ENCODE measurements at regions not wholly inside any gene's neighbourhood (a gene's known extent, or its start where the extent isn't known, plus 50 kb on each side); places are given as distances from the start of the nearest gene placed in this dataset.

DNA sequence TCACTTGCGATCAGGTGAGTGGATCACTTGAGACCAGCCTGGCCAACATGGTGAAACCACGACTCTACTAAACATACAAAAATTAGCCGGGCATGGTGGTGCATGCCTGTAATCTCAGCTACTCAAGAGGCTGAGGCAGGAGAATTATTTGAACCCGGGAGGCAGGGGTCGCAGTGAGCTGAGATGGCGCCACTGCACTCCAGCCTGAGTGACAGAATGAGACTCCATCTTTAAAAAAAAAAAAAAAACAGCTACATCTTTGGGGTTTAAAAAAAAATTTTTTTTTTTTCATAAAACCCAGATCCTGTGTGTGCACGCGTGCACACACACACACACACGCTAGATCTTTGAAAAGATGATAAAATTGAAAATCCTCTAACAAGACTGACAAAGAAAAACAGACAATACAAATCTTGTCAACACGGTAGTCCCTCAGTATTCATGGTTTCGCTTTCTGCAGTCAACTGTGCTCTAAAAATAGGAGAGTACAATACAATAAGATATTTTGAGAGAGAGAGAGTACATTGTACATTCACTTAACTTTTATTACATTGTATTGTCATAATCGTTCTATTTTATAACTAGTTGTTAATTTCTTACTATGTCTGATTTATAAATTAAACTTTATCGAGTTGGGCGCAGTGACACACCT lies 295.3 kb upstream of the RGS6 start:
- TF ChIP-seq YY1 (IDR thresholded peaks at IDR 0.05; ENCODE audit: insufficient read depth, insufficient read length) = no peak
- TF ChIP-seq SUZ12 (IDR thresholded peaks at IDR 0.05; ENCODE audit: extremely low read depth, insufficient read depth, insufficient read length) = no peak
- TF ChIP-seq ZNF274 (IDR thresholded peaks at IDR 0.05; ENCODE audit: low read depth, low read length) = no peak
- H3K4me1 ChIP-seq (ENCODE audit: insufficient read depth, insufficient read length) = peaks cover 2% of the 10 kb centered on the region
- no peak overlapping the region for H3K4me3 ChIP-seq (ENCODE audit: insufficient read length, low read depth)
- H3K9ac ChIP-seq (ENCODE audit: insufficient read length, low read depth) = no peak overlapping the region
- no peaks in the 10 kb centered on the region for H3K27me3 ChIP-seq (ENCODE audit: insufficient read depth, insufficient read length)
- DNase-seq (ENCODE audit: low read depth, low spot score) = no peak
- H3K9me3 ChIP-seq (ENCODE audit: insufficient read depth, low read length) = no peaks in the 10 kb centered on the region
- H3K36me3 ChIP-seq (ENCODE audit: insufficient read depth, insufficient read length, low read length) = peaks cover 2% of the 10 kb centered on the region

DNA sequence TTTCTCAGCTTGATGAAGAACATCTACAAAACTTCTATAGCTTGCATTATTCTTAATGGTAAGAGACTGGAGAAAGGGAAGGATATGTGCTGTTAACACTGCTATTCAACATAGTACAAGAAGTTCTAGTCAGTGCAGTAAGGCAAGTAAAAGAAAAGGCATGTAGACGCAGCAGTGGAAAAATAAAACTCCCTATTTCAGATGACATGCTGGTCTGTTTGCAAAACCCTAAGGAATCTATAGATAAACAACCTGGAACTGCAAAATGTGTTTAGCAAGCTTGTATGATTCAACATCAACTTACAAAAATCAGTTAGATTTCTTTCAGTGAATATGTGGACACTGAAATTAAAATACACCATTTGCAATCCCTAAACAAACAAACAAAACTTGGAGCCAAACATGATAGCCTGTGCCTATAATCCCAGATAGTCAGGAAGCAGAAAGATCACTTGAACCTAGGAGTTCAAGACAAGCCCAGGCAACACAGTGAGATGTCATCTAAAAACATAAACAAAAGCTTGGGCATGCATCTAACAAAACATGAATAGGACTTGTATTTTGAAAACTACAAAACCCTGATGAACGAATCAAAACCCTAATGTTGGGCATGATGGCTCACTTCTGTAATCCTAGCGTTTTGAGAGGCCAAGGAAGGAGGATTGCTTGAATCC lies 293.6 kb upstream of the RGS6 start:
- no peak for DNase-seq (ENCODE audit: low read depth, low spot score)
- Histone ChIP-seq H3K36me3 (ENCODE audit: insufficient read depth, insufficient read length, low read length) (no peaks in the 10 kb centered on the region), H3K9me3 (ENCODE audit: insufficient read depth, low read length) (no peaks in the 10 kb centered on the region), H3K4me1 (ENCODE audit: insufficient read depth, insufficient read length) (no peaks in the 10 kb centered on the region), H3K9ac (ENCODE audit: insufficient read length, low read depth) (no peak overlapping the region), H3K27me3 (ENCODE audit: insufficient read depth, insufficient read length) (no peaks in the 10 kb centered on the region), H3K4me3 (ENCODE audit: insufficient read length, low read depth) (no peak overlapping the region)
- no peak for TF ChIP-seq YY1 (IDR thresholded peaks at IDR 0.05; ENCODE audit: insufficient read depth, insufficient read length)
- TF ChIP-seq SUZ12 (IDR thresholded peaks at IDR 0.05; ENCODE audit: extremely low read depth, insufficient read depth, insufficient read length) = no peak
- TF ChIP-seq ZNF274 (IDR thresholded peaks at IDR 0.05; ENCODE audit: low read depth, low read length) = no peak

DNA sequence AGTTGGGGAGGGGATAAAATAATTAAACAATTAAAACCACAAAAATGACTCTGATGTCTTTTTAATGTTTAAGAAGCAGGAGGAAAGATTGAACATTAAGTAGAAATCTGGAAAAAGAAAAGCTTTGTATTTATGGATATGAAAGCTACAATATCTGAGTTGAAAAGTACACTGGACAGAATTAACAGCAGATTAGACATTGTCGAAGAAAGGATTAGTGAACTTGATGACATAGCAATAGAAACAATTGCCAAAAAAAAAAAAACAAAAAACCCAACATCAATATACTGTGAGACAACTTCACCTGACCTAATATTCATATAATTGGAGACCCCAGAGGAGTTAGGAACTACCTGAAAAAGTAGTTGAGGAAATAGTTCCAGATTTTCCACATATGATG lies 289.5 kb upstream of the RGS6 start:
- no peaks in the 10 kb centered on the region for H3K27me3 ChIP-seq (ENCODE audit: insufficient read depth, insufficient read length)
- no peak overlapping the region for H3K9ac ChIP-seq (ENCODE audit: insufficient read length, low read depth)
- no peaks in the 10 kb centered on the region for H3K4me1 ChIP-seq (ENCODE audit: insufficient read depth, insufficient read length)
- H3K36me3 ChIP-seq (ENCODE audit: insufficient read depth, insufficient read length, low read length) = no peaks in the 10 kb centered on the region
- no peak for TF ChIP-seq YY1 (IDR thresholded peaks at IDR 0.05; ENCODE audit: insufficient read depth, insufficient read length)
- TF ChIP-seq SUZ12 (IDR thresholded peaks at IDR 0.05; ENCODE audit: extremely low read depth, insufficient read depth, insufficient read length) = no peak
- no peak for TF ChIP-seq ZNF274 (IDR thresholded peaks at IDR 0.05; ENCODE audit: low read depth, low read length)
- no peak for DNase-seq (ENCODE audit: low read depth, low spot score)
- H3K9me3 ChIP-seq (ENCODE audit: insufficient read depth, low read length) = no peaks in the 10 kb centered on the region
- H3K4me3 ChIP-seq (ENCODE audit: insufficient read length, low read depth) = no peak overlapping the region

DNA sequence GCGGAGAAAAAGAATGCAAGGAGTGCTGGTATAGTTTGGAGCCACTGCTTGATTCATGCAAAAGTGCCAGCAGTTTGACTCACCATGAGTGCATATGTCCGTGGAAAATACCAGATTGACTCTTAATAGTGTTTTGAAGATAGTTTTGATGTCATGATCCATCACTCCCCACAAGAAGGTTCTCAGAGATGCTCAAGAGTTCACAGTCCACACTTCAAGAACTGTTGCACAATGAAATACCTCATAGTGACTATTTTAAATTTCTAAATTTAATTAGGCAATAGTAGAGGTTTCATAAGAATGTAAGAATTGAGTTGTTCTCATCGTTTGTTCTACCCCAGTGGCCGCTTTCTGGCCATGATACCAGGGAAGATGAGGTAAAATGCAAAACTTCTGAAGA lies 286.6 kb upstream of the RGS6 start:
- H3K9me3 ChIP-seq (ENCODE audit: insufficient read depth, low read length) = no peaks in the 10 kb centered on the region
- no peak overlapping the region for H3K4me3 ChIP-seq (ENCODE audit: insufficient read length, low read depth)
- no peaks in the 10 kb centered on the region for H3K27me3 ChIP-seq (ENCODE audit: insufficient read depth, insufficient read length)
- TF ChIP-seq SUZ12 (IDR thresholded peaks at IDR 0.05; ENCODE audit: extremely low read depth, insufficient read depth, insufficient read length) = no peak
- TF ChIP-seq ZNF274 (IDR thresholded peaks at IDR 0.05; ENCODE audit: low read depth, low read length) = no peak
- TF ChIP-seq YY1 (IDR thresholded peaks at IDR 0.05; ENCODE audit: insufficient read depth, insufficient read length) = no peak
- no peaks in the 10 kb centered on the region for H3K4me1 ChIP-seq (ENCODE audit: insufficient read depth, insufficient read length)
- H3K36me3 ChIP-seq (ENCODE audit: insufficient read depth, insufficient read length, low read length) = no peaks in the 10 kb centered on the region
- H3K9ac ChIP-seq (ENCODE audit: insufficient read length, low read depth) = no peak overlapping the region
- no peak for DNase-seq (ENCODE audit: low read depth, low spot score)

DNA sequence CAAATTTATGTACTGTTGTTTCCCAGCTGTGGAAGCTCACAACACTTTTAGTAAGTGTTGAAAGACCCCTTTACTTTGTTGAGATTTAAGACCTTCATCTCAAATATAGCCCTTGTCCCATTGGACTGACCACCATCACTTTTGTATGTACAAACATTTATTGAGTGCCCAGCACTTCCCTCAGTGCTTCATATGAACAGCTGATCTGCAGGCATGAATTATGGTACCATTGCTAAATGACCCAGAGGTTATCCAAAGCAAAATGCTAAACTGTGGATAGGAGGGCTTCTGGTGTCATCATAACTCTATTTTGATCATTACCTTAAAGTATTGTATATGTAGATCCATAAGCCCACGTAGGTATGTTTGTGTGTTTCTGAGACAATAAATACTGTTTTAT lies 285.7 kb upstream of the RGS6 start:
- Histone ChIP-seq H3K4me3 (ENCODE audit: insufficient read length, low read depth) (no peak overlapping the region), H3K9ac (ENCODE audit: insufficient read length, low read depth) (no peak overlapping the region), H3K36me3 (ENCODE audit: insufficient read depth, insufficient read length, low read length) (no peaks in the 10 kb centered on the region), H3K4me1 (ENCODE audit: insufficient read depth, insufficient read length) (no peaks in the 10 kb centered on the region), H3K27me3 (ENCODE audit: insufficient read depth, insufficient read length) (no peaks in the 10 kb centered on the region), H3K9me3 (ENCODE audit: insufficient read depth, low read length) (no peaks in the 10 kb centered on the region)
- no peak for DNase-seq (ENCODE audit: low read depth, low spot score)
- TF ChIP-seq ZNF274 (IDR thresholded peaks at IDR 0.05; ENCODE audit: low read depth, low read length) (no peak), YY1 (IDR thresholded peaks at IDR 0.05; ENCODE audit: insufficient read depth, insufficient read length) (no peak)

DNA sequence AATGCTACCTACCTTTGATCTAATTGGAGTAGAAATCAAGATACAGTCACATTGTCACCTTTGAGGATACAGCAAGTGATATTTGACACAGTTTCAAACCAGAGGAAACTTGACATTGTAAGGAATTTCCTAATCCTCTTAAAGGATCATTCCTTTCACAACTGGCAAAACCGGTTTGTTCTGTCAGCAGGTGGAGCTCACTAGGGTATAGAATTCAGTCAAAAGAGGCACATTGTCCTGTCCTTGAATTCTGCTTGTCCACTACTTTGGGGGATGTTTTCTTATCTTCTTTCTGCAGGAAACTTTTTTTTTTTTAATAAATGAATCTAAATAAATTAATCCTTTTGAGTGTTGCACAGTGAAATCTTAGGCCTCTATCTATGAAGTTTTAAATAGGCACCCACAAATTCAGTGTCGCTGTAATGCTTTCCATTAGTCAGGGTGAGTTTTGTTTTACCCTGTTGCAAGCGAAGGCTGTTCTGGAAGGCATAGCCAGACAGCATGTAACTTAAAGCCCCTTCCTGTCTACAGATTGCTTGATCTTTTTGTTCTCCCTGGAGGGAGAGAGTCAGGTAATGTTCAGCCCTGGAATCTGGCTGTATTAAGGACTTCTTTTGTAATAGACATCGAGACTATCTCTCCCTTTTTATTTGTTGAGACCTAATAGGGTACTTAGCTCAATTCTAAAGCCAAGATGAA lies 285.0 kb upstream of the RGS6 start:
- Histone ChIP-seq H3K4me1 (ENCODE audit: insufficient read depth, insufficient read length) (no peaks in the 10 kb centered on the region), H3K4me3 (ENCODE audit: insufficient read length, low read depth) (no peak overlapping the region), H3K9me3 (ENCODE audit: insufficient read depth, low read length) (no peaks in the 10 kb centered on the region), H3K9ac (ENCODE audit: insufficient read length, low read depth) (no peak overlapping the region), H3K36me3 (ENCODE audit: insufficient read depth, insufficient read length, low read length) (no peaks in the 10 kb centered on the region), H3K27me3 (ENCODE audit: insufficient read depth, insufficient read length) (no peaks in the 10 kb centered on the region)
- TF ChIP-seq ZNF274 (IDR thresholded peaks at IDR 0.05; ENCODE audit: low read depth, low read length) = no peak
- TF ChIP-seq YY1 (IDR thresholded peaks at IDR 0.05; ENCODE audit: insufficient read depth, insufficient read length) = no peak
- TF ChIP-seq SUZ12 (IDR thresholded peaks at IDR 0.05; ENCODE audit: extremely low read depth, insufficient read depth, insufficient read length) = no peak
- no peak for DNase-seq (ENCODE audit: low read depth, low spot score)

DNA sequence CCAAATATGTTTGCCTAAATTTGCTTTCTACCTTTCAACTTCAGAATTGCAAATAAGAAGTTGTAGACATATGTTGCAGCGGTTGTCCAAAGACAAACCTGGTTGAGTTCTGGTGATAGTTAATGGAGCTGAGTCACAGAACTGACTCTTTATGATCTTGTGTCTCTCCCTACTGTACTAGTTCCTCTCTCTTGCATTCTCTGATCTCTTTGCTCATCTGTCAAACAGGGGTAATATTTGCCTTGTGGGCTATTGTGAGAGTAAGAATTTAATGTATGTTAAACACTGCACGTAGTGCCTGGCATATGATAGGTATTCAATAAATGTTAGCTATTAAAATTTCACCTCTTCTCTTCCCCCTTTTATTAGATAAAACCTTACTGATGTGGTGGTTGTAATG lies 283.5 kb upstream of the RGS6 start:
- no peaks in the 10 kb centered on the region for H3K9me3 ChIP-seq (ENCODE audit: insufficient read depth, low read length)
- H3K36me3 ChIP-seq (ENCODE audit: insufficient read depth, insufficient read length, low read length) = no peaks in the 10 kb centered on the region
- no peak overlapping the region for H3K9ac ChIP-seq (ENCODE audit: insufficient read length, low read depth)
- DNase-seq (ENCODE audit: low read depth, low spot score) = no peak
- no peaks in the 10 kb centered on the region for H3K4me1 ChIP-seq (ENCODE audit: insufficient read depth, insufficient read length)
- TF ChIP-seq ZNF274 (IDR thresholded peaks at IDR 0.05; ENCODE audit: low read depth, low read length) = no peak
- no peak for TF ChIP-seq SUZ12 (IDR thresholded peaks at IDR 0.05; ENCODE audit: extremely low read depth, insufficient read depth, insufficient read length)
- no peak for TF ChIP-seq YY1 (IDR thresholded peaks at IDR 0.05; ENCODE audit: insufficient read depth, insufficient read length)
- H3K27me3 ChIP-seq (ENCODE audit: insufficient read depth, insufficient read length) = no peaks in the 10 kb centered on the region
- H3K4me3 ChIP-seq (ENCODE audit: insufficient read length, low read depth) = no peak overlapping the region
